ENCODE measurements at regions not wholly inside any gene's neighbourhood (a gene's known extent, or its start where the extent isn't known, plus 50 kb on each side); places are given as distances from the start of the nearest gene placed in this dataset.

DNA sequence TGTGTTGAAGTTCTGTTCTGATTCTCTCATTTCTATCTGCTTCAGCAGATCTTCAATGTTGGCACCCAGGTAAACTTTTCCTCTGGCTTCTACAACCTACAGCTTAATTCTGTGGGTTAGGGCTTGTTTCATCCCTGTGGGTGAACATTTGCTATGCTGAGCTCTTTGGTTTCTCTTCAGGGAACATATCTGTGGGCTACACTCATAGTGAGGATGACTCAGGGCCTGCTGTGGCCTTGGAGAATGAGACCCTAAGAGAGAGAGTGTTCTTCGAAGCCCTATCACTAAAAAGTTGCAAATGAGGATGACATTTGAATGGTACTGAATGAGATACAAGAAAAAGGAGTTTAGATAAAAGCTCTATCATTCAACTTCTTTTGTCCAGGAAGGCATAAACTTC, 346.2 kb upstream of the CBLB start:
- no peak for DNase-seq (ENCODE audit: low read depth)

DNA sequence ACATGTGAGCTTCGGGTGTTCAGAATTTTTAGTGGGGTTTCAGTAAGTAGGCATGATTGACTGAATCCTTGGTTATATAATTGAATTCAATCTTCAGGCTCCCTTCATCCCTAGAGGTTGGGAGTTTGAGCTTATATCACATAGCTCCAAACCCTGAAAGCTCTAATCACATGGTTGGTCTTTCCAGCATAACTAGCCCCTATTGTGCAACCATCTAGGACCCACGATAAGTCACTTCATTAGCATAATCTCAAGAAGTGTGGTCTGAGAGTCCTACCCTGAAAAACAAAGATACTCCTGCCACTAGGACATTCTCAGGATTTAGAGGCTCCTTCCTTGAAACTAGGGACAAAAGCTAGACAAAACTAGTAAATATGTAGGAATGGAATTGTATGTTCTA, 348.9 kb upstream of the CBLB start:
- no peak for DNase-seq (ENCODE audit: low read depth)

GRCh38 chr3:106227068-106227467, 358.3 kb upstream of the CBLB start:
- no peak for DNase-seq (ENCODE audit: low read depth)

DNA sequence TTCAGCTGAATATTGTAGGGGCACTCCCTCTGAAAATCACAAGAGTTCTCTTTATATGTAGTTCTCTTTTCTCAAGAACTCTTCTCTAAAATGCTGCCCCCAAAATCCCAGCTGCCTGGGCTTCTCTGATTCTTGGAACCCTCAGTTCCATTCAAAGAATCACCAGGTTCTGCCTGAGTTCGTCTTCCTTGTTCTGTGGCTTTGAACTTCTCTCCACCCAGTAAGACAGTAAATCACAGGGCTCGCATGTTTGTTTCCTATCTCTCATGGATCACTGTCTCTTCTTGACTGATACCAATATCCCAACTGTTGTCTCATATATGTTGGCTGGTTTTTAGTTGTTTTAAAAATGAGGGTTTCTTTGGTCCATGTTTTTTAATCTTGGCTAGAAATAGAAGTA, 359.5 kb upstream of the CBLB start:
- DNase-seq (ENCODE audit: low read depth), result no peak

DNA sequence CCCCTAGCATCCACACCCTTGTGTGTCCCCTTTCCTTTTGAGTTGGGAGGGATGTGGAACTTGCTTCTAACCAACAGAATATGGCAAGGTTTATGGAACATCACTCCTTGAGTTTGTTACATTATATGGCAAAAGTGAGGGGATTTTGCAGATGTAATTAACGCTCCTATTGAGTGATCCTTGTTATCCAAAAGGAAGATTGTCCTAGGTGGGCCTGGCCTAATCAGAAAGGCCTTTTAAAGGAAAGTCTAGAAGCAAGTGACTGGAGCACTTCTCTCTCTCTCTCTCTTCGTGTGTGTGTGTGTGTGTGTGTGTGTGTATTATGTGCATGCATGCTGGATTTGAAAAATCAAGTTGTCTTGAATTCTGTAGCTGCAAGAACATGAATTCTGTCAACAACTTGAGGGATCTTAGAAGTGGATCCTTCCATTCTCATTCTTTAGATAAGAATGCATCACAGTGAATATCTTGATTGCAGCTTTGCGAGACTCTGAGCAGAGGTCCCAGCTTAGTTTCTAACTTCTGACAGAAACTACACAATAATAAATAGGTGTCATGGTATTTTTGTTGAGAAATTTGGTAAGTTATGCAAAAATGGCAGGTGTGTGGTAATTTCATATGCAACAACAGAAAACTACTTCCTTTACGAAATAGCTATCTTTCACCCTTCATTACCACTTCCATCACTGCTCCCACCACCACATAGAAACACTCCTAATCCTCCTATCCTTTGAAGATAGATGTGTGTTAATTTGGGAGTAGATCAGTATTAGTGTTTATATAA, 360.9 kb upstream of the CBLB start:
- DNase-seq (ENCODE audit: low read depth), result no peak

- no peak for DNase-seq (ENCODE audit: low read depth)
Observed at GRCh38 chr3:106231086-106231485, 362.3 kb upstream of the CBLB start.

GRCh38 chr3:106232956-106233355, 364.1 kb upstream of the CBLB start:
- DNase-seq (ENCODE audit: low read depth), result no peak

DNA sequence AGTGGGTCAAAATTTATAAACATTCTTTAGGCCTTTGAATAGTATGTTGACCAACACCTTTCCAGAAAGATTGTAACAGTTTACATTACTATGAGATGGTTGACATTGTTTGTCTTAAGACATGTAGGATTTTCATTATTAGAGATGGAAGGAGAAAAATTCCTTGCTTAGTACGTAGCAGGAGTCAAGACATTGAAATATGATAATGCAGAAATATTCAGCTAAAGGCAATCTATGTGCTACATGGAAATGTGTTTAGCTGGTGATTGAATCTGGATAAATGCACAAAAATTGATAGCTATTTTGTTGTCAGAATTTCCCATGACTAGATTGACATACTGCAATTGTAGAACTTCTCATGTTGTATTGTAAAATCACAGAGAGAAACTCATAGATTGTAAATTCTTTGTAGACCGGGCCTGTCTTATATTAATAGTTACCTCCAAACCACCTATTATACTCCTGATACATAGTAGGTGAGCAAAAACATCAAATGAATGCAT, 370.4 kb upstream of the CBLB start:
- DNase-seq (ENCODE audit: low read depth), result no peak

DNA sequence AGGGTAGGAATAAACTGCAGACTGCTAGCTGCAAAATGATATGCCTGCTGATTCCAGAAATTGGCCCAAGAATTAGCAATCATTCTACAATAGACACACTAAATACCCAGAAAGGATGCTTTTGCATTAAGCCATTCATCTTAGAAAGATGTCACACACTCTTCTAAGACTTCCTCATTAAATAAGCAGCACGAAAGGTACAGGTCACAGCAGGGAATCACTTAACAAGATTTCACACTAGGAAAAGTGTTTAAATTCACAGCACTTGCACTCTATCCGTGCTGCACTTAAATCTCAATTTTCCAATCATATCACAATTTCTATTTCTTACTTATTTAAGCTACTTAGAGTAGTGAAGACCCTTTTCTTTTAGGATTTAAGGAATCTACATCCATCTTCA, 372.8 kb upstream of the CBLB start:
- no peak for DNase-seq (ENCODE audit: low read depth)

- no peak for DNase-seq (ENCODE audit: low read depth)
Observed at GRCh38 chr3:106242781-106243180, 374.0 kb upstream of the CBLB start.

DNA sequence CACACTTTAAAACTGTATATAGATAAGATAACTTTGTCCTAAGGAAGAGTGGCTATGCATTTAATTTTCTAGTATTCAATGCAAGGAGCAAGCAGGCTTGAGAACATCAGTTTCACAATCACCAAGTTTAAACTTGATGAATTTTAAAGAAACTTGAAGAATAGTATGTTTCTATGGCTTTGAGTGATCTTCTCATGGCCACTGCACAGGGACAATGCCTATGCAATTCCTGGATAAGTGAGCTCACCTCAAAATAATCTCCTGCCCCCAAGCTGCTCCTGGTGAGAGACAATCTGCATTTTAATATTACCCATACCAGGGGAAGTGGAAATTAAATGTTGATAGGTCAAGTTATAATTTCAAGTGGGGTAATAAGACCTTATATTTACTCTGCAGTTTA, 376.6 kb upstream of the CBLB start:
- DNase-seq (ENCODE audit: low read depth), result no peak

- DNase-seq (ENCODE audit: low read depth), result no peak
Observed at GRCh38 chr3:106247902-106248684, 379.3 kb upstream of the CBLB start.

- DNase-seq (ENCODE audit: low read depth), result no peak
Observed at GRCh38 chr3:106249159-106249558, 380.3 kb upstream of the CBLB start.

- DNase-seq (ENCODE audit: low read depth), result no peak
Observed at GRCh38 chr3:106249981-106250380, 381.2 kb upstream of the CBLB start.

DNA sequence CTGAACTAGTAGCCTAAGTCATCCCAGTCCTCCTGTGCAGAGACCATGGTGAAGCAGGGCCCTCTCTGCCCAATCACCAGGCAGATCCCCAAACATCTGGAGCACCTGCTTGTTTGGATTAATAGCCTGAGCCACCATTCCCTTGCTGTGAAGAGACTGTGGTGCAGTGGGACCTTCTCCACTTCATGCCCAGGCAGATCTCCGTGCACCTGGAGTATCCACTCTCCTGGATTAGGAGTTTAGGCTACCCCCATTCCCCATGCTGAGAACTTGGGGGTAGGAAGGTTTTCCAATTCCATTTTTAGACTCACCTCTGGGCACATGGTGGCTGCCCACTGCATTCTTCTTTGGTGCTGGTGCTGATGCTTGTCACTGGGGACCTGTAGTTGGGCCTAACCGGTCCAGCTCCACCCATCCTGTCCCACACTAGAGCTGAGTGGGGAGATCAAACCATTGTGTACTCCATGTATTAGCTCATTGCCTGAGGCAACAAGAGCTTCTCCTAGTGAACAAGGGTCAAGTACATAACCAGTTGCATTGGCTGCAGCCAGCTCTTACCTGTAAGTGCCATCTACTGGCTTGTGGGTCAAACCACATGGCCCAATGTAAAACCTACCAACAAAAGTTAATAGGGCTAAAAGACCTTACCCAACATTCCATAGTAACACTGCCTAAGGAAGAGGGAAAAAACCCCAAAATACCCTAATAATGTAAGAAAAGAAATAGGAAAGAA, 382.5 kb upstream of the CBLB start:
- no peak for DNase-seq (ENCODE audit: low read depth)

- no peak for DNase-seq (ENCODE audit: low read depth)
Observed at GRCh38 chr3:106255870-106256248, 387.0 kb upstream of the CBLB start.

DNA sequence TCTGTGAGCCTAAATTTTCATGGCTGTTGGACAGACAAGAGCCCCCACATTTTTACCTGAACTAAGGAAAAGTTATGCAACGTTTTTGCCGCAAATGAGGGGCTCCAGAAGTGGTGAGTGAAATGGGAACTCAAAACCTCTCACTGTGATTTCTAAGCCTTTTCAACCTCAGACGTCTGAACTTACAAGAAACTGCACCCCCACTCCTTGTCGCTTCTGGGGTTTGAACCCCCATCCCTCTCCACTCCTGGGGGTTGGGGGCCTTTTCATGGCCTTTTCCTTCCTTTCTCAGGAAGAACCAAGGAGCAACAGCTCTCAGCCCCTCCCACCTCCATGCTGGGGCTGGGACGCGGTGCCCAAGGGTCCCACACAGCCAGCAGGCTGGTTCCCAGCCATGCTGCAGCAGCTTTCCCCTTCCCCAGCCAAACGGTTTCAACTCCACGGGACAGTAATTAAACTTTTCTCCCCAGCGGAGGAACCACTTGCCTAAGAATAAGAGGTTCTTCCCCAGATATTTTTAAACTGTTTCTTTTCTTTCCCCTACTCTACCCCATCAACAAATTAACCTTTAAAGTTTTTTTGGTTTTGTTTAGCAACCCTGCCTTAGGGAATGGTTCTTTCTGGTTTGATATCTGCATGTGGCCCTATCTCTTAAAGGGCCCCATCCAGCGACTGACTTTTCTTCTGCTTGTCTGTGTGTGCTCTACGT, 387.6 kb upstream of the CBLB start:
- DNase-seq (ENCODE audit: low read depth), result no peak

GRCh38 chr3:106257172-106257571, 388.4 kb upstream of the CBLB start:
- no peak for DNase-seq (ENCODE audit: low read depth)

DNA sequence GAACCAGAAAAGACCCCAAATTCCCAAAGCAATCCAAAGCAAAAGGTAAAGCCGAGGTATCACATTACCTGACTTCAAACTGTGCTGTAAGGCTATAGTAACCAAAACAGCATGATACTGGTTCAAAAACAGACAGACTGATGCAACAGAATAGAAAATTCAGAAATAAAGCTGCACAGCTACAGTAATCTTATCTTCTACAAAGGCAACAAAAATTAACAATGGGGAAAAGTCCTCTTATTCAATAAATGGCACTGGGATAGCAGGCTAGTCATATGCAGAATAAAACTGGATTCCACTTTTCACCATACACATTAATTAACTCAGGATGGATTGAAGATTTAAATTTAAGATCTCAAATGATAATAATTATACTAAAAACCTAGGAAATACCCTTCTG, 392.6 kb upstream of the CBLB start:
- no peak for DNase-seq (ENCODE audit: low read depth)

DNA sequence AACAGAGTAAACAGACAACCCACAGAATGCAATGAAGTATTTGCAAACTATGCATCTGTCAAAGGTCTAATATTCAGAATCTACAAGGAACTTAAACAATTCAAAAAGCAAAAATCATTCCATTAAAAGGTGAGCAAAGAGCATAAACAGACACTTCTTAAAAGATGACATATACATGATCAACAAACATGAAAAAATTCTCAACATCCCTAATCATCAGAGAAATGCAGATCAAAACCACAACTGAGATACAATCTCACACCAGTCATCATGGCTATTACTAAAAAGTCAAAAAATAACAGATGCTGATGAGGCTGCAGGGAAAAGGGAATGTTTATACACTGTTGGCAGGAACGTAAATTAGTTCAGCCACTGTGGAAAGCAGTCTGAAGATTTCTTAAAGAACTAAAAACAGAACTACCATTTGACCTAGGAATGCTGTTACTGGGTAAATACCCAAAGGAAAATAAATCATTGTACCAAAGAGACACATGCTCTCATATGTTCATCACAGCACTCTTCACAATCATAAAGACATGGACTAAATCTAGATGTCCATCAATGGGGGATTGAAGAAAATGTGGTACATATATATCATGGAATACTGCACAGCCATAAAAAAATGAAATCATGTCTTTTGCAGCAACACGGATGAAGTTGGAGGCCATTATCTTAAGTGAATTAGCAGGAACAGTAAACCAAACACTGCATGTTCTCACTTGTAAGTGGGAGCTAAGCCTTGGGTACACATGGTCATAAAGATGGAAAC, 393.3 kb upstream of the CBLB start:
- DNase-seq (ENCODE audit: low read depth), result no peak

GRCh38 chr3:106263011-106263410, 394.2 kb upstream of the CBLB start:
- DNase-seq (ENCODE audit: low read depth), result no peak

All from T follicular helper cell (primary cell).